ENCODE measurements at regions not wholly inside any gene's neighbourhood (a gene's known extent, or its start where the extent isn't known, plus 50 kb on each side); places are given as distances from the start of the nearest gene placed in this dataset.

DNA sequence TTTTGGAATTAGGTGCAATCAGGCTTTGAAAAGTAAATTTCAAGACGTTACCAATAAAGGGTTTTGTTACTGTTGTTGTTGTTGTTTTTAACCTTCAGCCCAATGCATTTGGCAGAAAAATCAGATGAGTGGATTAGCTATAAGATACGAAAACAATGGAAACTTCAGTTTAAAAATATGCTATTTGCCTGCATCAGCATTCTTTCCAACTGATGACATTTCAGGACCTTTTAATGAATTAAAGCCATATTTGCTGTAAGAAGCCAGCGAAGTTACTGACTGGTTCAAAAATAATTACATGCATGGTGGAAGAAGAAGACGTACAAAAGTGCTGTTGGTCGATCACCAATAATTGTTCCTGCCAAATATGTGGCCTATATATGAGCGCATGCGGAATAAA is 639.3 kb upstream of the SOX11 start:
- DNase-seq (ENCODE audit: low read depth, low spot score): no peak

DNA sequence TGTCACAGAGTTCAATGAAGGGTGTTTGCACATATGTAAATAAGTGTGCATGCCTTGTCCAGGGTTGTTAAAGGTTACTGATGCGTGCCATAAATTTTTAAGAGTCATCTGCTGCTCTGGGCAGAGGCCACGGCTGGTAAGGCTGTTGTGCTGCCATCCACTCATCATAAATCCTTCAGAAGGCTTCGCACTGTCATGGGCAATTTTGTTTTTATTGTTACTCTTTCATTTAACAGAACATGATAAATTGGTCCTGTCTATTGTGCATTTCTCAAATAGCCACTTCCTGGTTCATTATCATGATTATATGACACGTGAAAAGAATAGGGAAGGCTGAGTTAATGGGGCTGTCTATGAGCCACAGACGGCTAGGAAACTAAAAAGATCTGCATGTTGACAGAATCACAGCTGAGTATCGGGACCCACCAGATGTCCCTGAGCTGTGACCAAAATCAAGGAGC is 634.3 kb upstream of the SOX11 start:
- DNase-seq (ENCODE audit: low read depth, low spot score): no peak

- DNase-seq (ENCODE audit: low read depth, low spot score): no peak
Observed at GRCh38 chr2:5060956-5061355, 631.2 kb upstream of the SOX11 start.

DNA sequence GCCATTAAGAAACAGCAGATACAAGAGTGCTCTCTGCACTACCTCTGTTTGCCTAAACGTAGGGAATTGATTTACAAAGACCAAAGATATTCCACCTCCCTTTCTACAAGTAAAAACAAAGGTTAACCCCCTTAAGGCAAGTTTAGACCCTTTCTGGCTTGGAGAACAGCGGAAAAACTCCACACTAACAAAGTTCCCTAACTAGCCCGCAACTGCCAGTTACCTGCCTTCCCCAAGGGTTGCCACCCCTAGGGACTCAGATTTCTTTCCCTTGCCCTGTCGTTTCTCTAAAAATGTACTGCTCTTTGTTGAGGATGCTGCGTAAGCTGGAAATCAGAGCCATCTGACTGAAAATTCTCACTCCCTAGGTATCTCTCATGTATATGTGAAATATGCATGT is 627.5 kb upstream of the SOX11 start:
- DNase-seq (ENCODE audit: low read depth, low spot score): no peak

DNA sequence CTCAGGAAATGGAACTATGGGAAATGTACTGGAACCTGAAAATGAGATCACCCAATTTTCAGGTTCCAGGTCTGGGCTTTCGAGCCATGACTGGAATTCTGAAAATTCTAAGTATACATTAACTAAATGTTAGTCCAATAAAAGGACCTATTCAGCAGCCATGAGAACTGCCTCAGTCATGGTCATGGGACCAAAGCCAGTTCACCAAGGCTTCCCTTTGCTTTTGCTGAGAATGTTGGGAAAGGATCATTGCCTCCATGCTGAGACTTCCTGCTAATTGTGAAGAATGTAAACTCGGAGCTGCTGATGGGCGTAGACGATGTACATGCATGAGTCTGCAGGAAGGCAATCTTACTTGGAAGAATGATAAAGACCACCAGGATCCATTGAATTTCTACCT is 624.4 kb upstream of the SOX11 start:
- no peak for DNase-seq (ENCODE audit: low read depth, low spot score)

DNA sequence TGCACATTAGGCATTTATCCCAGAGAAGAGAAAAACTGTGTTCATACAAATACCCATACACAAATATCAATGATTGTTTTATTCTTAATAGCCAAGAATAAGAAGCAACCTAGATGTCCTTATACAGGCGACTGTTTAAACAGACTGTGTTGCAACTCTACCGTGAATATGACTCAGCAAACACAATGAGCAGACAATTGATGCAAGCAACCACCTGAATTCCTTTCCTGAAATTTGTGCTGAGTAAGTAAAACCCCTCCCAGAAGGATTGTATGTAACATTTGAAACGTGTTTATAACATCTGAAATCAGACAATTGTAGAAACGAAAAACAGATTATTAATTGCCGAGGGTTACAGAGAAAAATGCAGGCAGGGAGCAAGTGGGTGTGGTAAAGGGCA is 621.9 kb upstream of the SOX11 start:
- DNase-seq (ENCODE audit: low read depth, low spot score): no peak

- DNase-seq (ENCODE audit: low read depth, low spot score): no peak
Observed at GRCh38 chr2:5074733-5075132, 617.5 kb upstream of the SOX11 start.

- DNase-seq (ENCODE audit: low read depth, low spot score): no peak
Observed at GRCh38 chr2:5076599-5076998, 615.6 kb upstream of the SOX11 start.

GRCh38 chr2:5077479-5078089 is 614.6 kb upstream of the SOX11 start:
- peak; percentile 17 for DNase-seq (ENCODE audit: low read depth, low spot score)

- DNase-seq (ENCODE audit: low read depth, low spot score): no peak
Observed at GRCh38 chr2:5083402-5083801, 608.8 kb upstream of the SOX11 start.

GRCh38 chr2:5089409-5089808 is 602.8 kb upstream of the SOX11 start:
- no peak for DNase-seq (ENCODE audit: low read depth, low spot score)

DNA sequence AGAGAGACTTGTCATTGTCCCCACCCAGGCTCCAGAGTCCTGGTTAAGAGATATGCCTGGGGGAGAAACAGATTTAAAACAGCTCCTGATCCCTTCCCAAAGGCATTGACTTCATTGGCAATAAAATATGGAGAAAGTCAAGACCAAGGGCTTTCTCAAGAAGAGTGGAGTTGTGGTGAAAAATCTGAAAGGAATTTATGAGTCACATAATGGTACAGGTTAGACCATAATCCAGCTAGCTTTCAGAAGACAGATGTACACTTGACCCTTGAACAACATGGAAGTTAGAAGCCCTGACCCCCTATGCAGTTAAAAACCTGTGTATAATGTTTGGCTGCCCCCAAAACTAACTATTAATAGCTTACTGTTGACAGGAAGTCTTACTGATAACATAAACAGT is 599.1 kb upstream of the SOX11 start:
- DNase-seq (ENCODE audit: low read depth, low spot score): no peak

GRCh38 chr2:5093518-5093917 is 598.7 kb upstream of the SOX11 start:
- DNase-seq (ENCODE audit: low read depth, low spot score): no peak

- DNase-seq (ENCODE audit: low read depth, low spot score): no peak
Observed at GRCh38 chr2:5094192-5094591, 598.0 kb upstream of the SOX11 start.

DNA sequence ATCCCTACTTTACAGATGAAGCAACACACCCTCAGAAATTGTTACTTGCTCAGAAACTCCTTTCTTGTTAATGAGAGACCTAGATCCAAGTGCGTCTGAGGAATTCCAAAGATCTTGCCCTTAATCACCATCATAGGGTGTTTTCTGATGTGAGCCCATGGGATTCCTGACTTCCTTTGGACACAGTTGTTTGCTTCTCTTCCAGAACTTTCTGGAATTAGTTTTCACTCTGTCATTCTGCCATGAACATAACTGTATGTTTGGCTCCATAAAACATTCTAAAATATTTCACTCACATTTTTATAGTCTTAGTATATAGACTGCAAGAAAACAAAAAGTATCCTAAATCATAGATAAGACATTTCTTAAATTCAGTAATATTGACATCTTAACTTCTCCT is 593.9 kb upstream of the SOX11 start:
- no peak for DNase-seq (ENCODE audit: low read depth, low spot score)

GRCh38 chr2:5102823-5103222 is 589.4 kb upstream of the SOX11 start:
- DNase-seq (ENCODE audit: low read depth, low spot score): no peak

- DNase-seq (ENCODE audit: low read depth, low spot score): no peak
Observed at GRCh38 chr2:5111581-5111980, 580.6 kb upstream of the SOX11 start.

DNA sequence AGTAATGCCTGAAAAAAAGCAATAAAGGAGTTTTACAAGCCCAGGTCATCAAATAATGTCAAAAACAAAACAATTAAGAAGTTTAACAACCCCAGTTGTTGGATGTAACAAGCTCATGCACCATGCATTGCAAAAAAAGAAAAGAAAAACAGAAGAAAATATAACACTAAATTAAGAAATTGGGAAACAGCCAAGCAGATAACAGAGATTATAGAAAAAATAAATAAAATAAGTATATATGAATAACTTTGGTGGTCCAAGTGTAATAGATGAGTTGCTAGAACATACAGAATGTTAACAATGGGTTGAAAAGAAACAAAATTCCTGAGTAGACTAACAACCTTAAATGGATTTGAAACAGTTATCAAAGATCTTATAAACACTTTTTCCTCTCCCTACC is 573.1 kb upstream of the SOX11 start:
- no peak for DNase-seq (ENCODE audit: low read depth, low spot score)

DNA sequence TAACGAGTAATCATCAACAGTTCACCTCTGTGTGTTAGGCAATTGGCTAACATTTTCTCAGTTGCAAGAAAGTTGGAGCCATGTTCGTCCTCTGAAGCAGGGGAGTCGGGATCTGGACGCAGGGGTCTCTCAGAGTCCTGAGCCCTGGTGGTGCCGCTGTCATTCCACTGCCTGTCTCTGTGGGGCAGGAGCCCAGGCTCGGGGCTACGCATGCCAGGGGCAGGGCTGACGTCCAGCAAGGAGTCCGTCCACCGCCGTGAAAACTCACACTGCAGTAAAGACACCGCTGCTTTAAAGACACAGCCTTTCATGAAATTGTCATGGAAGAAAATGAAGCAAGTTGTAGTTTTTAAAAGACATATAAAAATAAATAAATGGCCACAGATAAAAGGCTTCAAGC is 571.1 kb upstream of the SOX11 start:
- no peak for DNase-seq (ENCODE audit: low read depth, low spot score)

DNA sequence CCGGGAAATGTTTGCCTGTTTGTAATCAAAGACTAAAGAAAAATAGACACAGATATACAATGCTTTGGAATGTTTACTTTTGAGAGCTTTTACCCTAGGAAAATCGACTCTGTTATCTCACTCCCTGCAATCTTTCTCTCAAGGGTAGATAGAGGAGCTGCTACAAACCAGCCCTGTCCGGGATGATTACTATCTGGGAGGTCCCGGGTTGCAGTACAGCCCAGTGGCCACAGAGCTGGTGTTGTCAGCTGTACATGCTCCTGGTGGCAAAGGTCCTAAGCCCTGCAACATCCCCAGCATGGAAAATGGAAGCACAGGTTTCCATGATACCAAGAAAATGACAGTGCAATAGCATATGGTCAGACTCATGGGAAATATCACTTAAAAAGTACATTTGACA is 570.5 kb upstream of the SOX11 start:
- no peak for DNase-seq (ENCODE audit: low read depth, low spot score)

- no peak for DNase-seq (ENCODE audit: low read depth, low spot score)
Observed at GRCh38 chr2:5123582-5124196, 568.5 kb upstream of the SOX11 start.

DNA sequence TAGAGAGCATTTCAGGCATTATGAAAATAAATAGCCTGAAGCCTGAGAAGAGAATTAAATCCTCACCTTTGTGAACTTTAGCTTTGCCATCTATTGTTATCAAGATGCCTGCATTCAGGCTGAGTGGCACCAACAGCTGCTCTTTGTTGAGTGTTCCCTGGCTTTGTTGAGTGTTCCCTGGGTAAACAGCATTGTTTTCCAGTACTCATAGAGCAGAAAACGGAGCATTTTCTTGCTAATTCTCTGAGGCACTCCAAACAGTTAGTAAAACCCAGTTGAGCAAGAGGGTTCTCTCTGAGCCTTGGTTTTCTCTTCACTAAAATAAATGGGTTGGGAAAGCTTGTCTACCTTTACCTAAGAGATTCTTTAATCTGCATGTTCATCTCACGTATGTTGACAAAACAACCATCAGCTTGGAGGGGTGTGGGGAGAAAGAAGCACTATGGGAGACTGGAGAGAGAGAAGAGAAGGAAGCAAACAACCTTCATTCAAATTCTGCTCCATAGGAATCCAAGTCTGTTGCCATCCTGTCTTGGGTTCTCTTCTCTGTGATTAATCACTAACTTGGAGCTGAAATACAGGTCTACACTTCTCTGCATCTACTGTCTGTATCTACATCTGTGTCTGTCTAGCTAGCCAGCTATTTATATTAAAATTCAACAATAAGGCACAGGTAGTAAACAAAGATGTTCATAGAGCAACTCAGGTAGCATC is 567.0 kb upstream of the SOX11 start:
- no peak for DNase-seq (ENCODE audit: low read depth, low spot score)

- no peak for DNase-seq (ENCODE audit: low read depth, low spot score)
Observed at GRCh38 chr2:5132281-5132680, 559.9 kb upstream of the SOX11 start.

Measured in smooth muscle cell of the brain vasculature (primary cell).